ENCODE measurements at regions not wholly inside any gene's neighbourhood (a gene's known extent, or its start where the extent isn't known, plus 50 kb on each side); places are given as distances from the start of the nearest gene placed in this dataset.

- no peak overlapping the region for H3K27ac ChIP-seq (ENCODE audit: low read length)
- H3K27me3 ChIP-seq (ENCODE audit: control insufficient read depth, insufficient read depth, low read length) = no peaks in the 10 kb centered on the region
- intact Hi-C loops (cut with micrococcal nuclease; ENCODE audit: unreplicated experiment) = no loop called here
- DNase-seq (ENCODE audit: low read depth, low spot score) (no peak), ATAC-seq (no peak)
- POLR2A ChIA-PET = no interaction called here
- no peaks in the 10 kb centered on the region for H3K36me3 ChIP-seq (ENCODE audit: control insufficient read depth, insufficient read depth, low read length)
- BruUV-seq (replicated peaks) = no TSS peak
- no peak overlapping the region for H3K4me3 ChIP-seq (ENCODE audit: low read depth in 2 of 2, low read length in 2 of 2)
- TF ChIP-seq CTCF (IDR thresholded peaks at IDR 0.05) = no peak
- no peak for TF ChIP-seq REST (IDR thresholded peaks at IDR 0.05; ENCODE audit: insufficient read depth in 1 of 2, low read depth in 2 of 2, low read length in 1 of 2)
- TF ChIP-seq SIN3A (IDR thresholded peaks at IDR 0.05; ENCODE audit: borderline replicate concordance, insufficient read depth, low read depth, low read length) = no peak
- TF ChIP-seq TCF7L2 (IDR thresholded peaks at IDR 0.05; ENCODE audit: low read depth, low read length) = no peak
- TF ChIP-seq POLR2AphosphoS5 (IDR thresholded peaks at IDR 0.05; ENCODE audit: low read depth, low read length) = no peak
- H3K4me1 ChIP-seq (ENCODE audit: control insufficient read depth, insufficient read depth, low read length) = no peaks in the 10 kb centered on the region
- no peaks in the 10 kb centered on the region for H3K9me3 ChIP-seq (ENCODE audit: control insufficient read depth, insufficient read depth, low read depth, low read length)
- CTCF ChIA-PET = no interaction called here
- in situ Hi-C loops (cut with HindIII; ENCODE audit: low pct_unique_long_range_greater_than_20kb, low sequenced_read_pairs) = no loop called here
Measured at GRCh38 chr4:27921231-27921630, 1060.6 kb downstream of the STIM2 start.

- Histone ChIP-seq H3K4me3 (ENCODE audit: low read depth in 2 of 2, low read length in 2 of 2) (no peak overlapping the region), H3K9me3 (ENCODE audit: control insufficient read depth, insufficient read depth, low read depth, low read length) (no peaks in the 10 kb centered on the region), H3K27me3 (ENCODE audit: control insufficient read depth, insufficient read depth, low read length) (no peaks in the 10 kb centered on the region), H3K36me3 (ENCODE audit: control insufficient read depth, insufficient read depth, low read length) (no peaks in the 10 kb centered on the region), H3K27ac (ENCODE audit: low read length) (no peak overlapping the region), H3K4me1 (ENCODE audit: control insufficient read depth, insufficient read depth, low read length) (no peaks in the 10 kb centered on the region)
- DNase-seq (ENCODE audit: low read depth, low spot score) (no peak), ATAC-seq (no peak)
- intact Hi-C loops (cut with micrococcal nuclease; ENCODE audit: unreplicated experiment) = no loop called here
- POLR2A ChIA-PET = no interaction called here
- no peak for TF ChIP-seq POLR2AphosphoS5 (IDR thresholded peaks at IDR 0.05; ENCODE audit: low read depth, low read length)
- TF ChIP-seq CTCF (IDR thresholded peaks at IDR 0.05) = no peak
- BruUV-seq (replicated peaks) = no TSS peak
- CTCF ChIA-PET = no interaction called here
- in situ Hi-C loops (cut with HindIII; ENCODE audit: low pct_unique_long_range_greater_than_20kb, low sequenced_read_pairs) = no loop called here
Measured at GRCh38 chr4:27928761-27929540, 1068.3 kb downstream of the STIM2 start.

All from Panc1 (cell line).